GM23248 (cell line): ENCODE measurements at regions not wholly inside any gene's neighbourhood (a gene's known extent, or its start where the extent isn't known, plus 50 kb on each side); places are given as distances from the start of the nearest gene placed in this dataset.

Source experiments
- EZH2 ChIP-seq: fragments of 200-600 bp; sonication (generic); IDR thresholded peaks from 2 replicates; pipeline ENCODE4 v1.6.1; 2018; ENCODE audit warnings: antibody characterized with exemption, mild to moderate bottlenecking; ENCODE audit not compliant: insufficient read depth, poor library complexity, severe bottlenecking
- EZH2phosphoT487 ChIP-seq: fragments of 200-600 bp; sonication (generic); IDR thresholded peaks from 2 replicates; pipeline ENCODE4 v1.6.1; 2018; ENCODE audit warnings: antibody characterized with exemption, moderate library complexity, mild to moderate bottlenecking, low read depth; ENCODE audit not compliant: insufficient read depth

GRCh38 chr20:51095633-51096521 lies 73.0 kb upstream of the KCNG1 start:
- TF ChIP-seq EZH2 (no peak), EZH2phosphoT487 (no peak)
